ENCODE measurements at regions not wholly inside any gene's neighbourhood (a gene's known extent, or its start where the extent isn't known, plus 50 kb on each side); places are given as distances from the start of the nearest gene placed in this dataset.

GRCh38 chr17:73911726-73912372 lies 267.6 kb upstream of the SDK2 start:
- no peak for TF ChIP-seq CTCF (IDR thresholded peaks at IDR 0.05)
- TF ChIP-seq EZH2phosphoT487 (IDR thresholded peaks at IDR 0.05) = no peak

Data from neural progenitor cell (in vitro differentiated cells).